ENCODE measurements at regions not wholly inside any gene's neighbourhood (a gene's known extent, or its start where the extent isn't known, plus 50 kb on each side); places are given as distances from the start of the nearest gene placed in this dataset.

DNA sequence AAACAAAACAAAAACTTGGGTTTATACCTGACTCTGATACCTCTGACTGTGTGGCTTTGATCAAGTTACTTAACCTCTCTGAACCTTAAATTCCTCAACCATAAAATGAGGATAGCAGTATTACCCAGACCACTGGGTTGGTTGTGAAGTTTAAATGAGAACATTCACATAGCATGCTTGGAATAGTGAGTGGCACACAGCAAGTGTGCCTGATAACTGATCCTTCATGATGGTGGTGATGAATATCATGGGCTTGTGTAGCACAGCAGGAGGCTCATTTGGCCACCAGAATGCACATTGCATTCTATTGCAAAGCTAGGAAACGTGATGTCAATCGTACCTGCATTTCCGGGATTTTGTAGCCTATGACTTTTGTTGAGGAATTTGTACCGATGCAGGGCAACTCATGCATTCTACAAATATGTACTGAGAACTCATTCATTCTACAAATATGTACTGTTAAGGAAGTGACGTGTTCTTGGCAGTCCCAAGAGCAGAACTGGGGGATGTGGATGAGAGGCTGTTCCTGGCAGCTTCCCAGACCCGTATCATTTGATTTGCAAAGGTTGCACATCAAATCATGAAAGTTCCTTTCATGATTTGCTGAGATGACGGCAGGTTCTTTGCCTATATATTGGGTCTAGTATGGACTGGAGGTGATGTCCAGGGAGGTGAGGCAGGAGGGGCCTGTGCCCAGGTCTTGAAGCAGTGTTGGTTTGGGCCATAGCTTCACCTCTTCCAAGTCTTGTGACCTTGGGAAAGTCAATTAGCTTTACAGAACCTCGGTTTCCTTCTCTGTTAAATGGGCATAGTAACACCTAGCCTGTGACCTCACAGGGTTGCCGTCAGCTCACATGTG lies 94.6 kb upstream of the SMNDC1 start:
- ChIA-PET POLR2A (ENCODE audit: low non-redundant PET) (interaction anchor here (0.6 to 2.1 kb wide), 6 partner anchors 9 to 282 kb away, joined by 3 to 6 read pairs (median 4); no protein-coding TSS in a partner anchor), CTCF (interaction anchor here (0.6 to 0.7 kb wide), 3 partner anchors 21 to 133 kb away, joined by 3 to 4 read pairs (median 3); no protein-coding TSS in a partner anchor)
- DNase-seq (ENCODE audit: low spot score) = peak; percentile 96
- TF ChIP-seq CTCF (conservative IDR thresholded peaks at IDR 0.05; ENCODE audit: low read depth) = no peak
- peak overlapping the region; percentile 91 for H3K27ac ChIP-seq

- POLR2A ChIA-PET (ENCODE audit: low non-redundant PET) = interaction anchor here (2.1 kb wide), 1 partner anchor 99 kb away, joined by 6 read pairs; no protein-coding TSS in a partner anchor
- DNase-seq (ENCODE audit: low spot score) = no peak
Observed at GRCh38 chr10:110399965-110400933, 95.5 kb upstream of the SMNDC1 start.

GRCh38 chr10:110401401-110402076 lies 96.2 kb upstream of the DUSP5 start:
- no peak for DNase-seq (ENCODE audit: low spot score)
- ChIA-PET POLR2A (ENCODE audit: low non-redundant PET) (no interaction called here), CTCF (interaction anchor here (0.7 kb wide), 1 partner anchor 20 kb away, joined by 4 read pairs; no protein-coding TSS in a partner anchor)
- peak overlapping the region; percentile 46 for H3K27ac ChIP-seq
- no peak for TF ChIP-seq CTCF (conservative IDR thresholded peaks at IDR 0.05; ENCODE audit: low read depth)

More at GRCh38 chr10:110399965-110400933, 95.5 kb upstream of the SMNDC1 start:
- no peak for TF ChIP-seq CTCF (conservative IDR thresholded peaks at IDR 0.05; ENCODE audit: low read depth)
- peak overlapping the region; percentile 91 for H3K27ac ChIP-seq
- CTCF ChIA-PET = interaction anchor here (0.6 kb wide), 1 partner anchor 36 kb away, joined by 3 read pairs; no protein-coding TSS in a partner anchor

GRCh38 chr10:110402077-110402416 lies 95.7 kb upstream of the DUSP5 start:
- ChIA-PET POLR2A (ENCODE audit: low non-redundant PET) (no interaction called here), CTCF (interaction anchor here (0.7 kb wide), 1 partner anchor 20 kb away, joined by 4 read pairs; no protein-coding TSS in a partner anchor)
- no peak for DNase-seq (ENCODE audit: low spot score)
- peak overlapping the region; percentile 12; the same call in 1 of the 2 replicates for H3K27ac ChIP-seq
- TF ChIP-seq CTCF (conservative IDR thresholded peaks at IDR 0.05; ENCODE audit: low read depth) = no peak

- H3K27ac ChIP-seq = peak overlapping the region; percentile 9; the same call in 1 of the 2 replicates
- no peak for TF ChIP-seq CTCF (conservative IDR thresholded peaks at IDR 0.05; ENCODE audit: low read depth)
- DNase-seq (ENCODE audit: low spot score) = no peak
- POLR2A ChIA-PET (ENCODE audit: low non-redundant PET) = no interaction called here
- CTCF ChIA-PET = interaction anchor here (1.1 kb wide), 1 partner anchor 12 kb away, joined by 3 read pairs; no protein-coding TSS in a partner anchor
Observed at GRCh38 chr10:110403593-110403992, 94.1 kb upstream of the DUSP5 start.

All from RWPE1 (cell line).